Dedifferentiated amniotic fluid mesenchymal stem cell (primary cell): ENCODE measurements at regions not wholly inside any gene's neighbourhood (a gene's known extent, or its start where the extent isn't known, plus 50 kb on each side); places are given as distances from the start of the nearest gene placed in this dataset.
A peak's percentile ranks its signal among the peaks of the same experiment; 100 is the strongest.
"Not testable (repeated sequence)": the region's sequence is repeated elsewhere in the genome, so short reads cannot be mapped to it uniquely, and the experiment has no call there.

Source experiments
- DNase-seq: peaks from one replicate; pipeline ENCODE4 v3.0.0-alpha.2; 2016; ENCODE audit errors: extremely low spot score

- peak; percentile 63 for DNase-seq
These were observed 943.2 kb downstream of the MCTP2 start for GRCh38 chr15:95174301-95175259.

GRCh38 chr15:95175914-95176658 lies 944.7 kb downstream of the MCTP2 start:
- no peak for DNase-seq

GRCh38 chr15:95176794-95177577 lies 945.6 kb downstream of the MCTP2 start:
- DNase-seq, result no peak

GRCh38 chr15:95180530-95180929 lies 949.2 kb downstream of the MCTP2 start:
- no peak for DNase-seq

GRCh38 chr15:95182091-95182490 lies 950.7 kb downstream of the MCTP2 start:
- no peak for DNase-seq

- DNase-seq, result no peak
These were observed 961.6 kb downstream of the MCTP2 start for GRCh38 chr15:95192923-95193322.

GRCh38 chr15:95194746-95195145 lies 963.4 kb downstream of the MCTP2 start:
- DNase-seq, result no peak

GRCh38 chr15:95196176-95196915 lies 965.0 kb downstream of the MCTP2 start:
- no peak for DNase-seq

- DNase-seq, result no peak
These were observed 971.4 kb downstream of the MCTP2 start for GRCh38 chr15:95202569-95203349.

- DNase-seq, result no peak
These were observed 973.7 kb downstream of the MCTP2 start for GRCh38 chr15:95205077-95205476.

- not testable (repeated sequence) for DNase-seq
These were observed 974.5 kb downstream of the MCTP2 start for GRCh38 chr15:95205830-95206229.

GRCh38 chr15:95208071-95208470 lies 976.7 kb downstream of the MCTP2 start:
- no peak for DNase-seq

GRCh38 chr15:95208988-95209387 lies 977.6 kb downstream of the MCTP2 start:
- DNase-seq, result no peak

GRCh38 chr15:95210436-95210981 lies 979.1 kb downstream of the MCTP2 start:
- no peak for DNase-seq

GRCh38 chr15:95215017-95215416 lies 983.7 kb downstream of the MCTP2 start:
- no peak for DNase-seq

- DNase-seq, result no peak
These were observed 995.5 kb downstream of the MCTP2 start for GRCh38 chr15:95226835-95227234.

- DNase-seq, result no peak
These were observed 995.9 kb downstream of the MCTP2 start for GRCh38 chr15:95227235-95227634.

- no peak for DNase-seq
These were observed 997.6 kb downstream of the MCTP2 start for GRCh38 chr15:95228856-95229555.

- no peak for DNase-seq
These were observed 1003.7 kb downstream of the MCTP2 start for GRCh38 chr15:95235033-95235432.
